GM21717 (cell line): ENCODE measurements at regions not wholly inside any gene's neighbourhood (a gene's known extent, or its start where the extent isn't known, plus 50 kb on each side); places are given as distances from the start of the nearest gene placed in this dataset.

Experiments used
- ATAC-seq: cut with Tn5 transposase; IDR thresholded peaks from one replicate; pipeline ENCODE4 v1.9.1; 2021; ENCODE audit warnings: mild to moderate bottlenecking, moderate library complexity; ENCODE audit not compliant: unreplicated experiment

- peak; percentile 90 for ATAC-seq
Observed at GRCh38 chr18:56235481-56236013, 402.8 kb downstream of the TXNL1 start.

DNA sequence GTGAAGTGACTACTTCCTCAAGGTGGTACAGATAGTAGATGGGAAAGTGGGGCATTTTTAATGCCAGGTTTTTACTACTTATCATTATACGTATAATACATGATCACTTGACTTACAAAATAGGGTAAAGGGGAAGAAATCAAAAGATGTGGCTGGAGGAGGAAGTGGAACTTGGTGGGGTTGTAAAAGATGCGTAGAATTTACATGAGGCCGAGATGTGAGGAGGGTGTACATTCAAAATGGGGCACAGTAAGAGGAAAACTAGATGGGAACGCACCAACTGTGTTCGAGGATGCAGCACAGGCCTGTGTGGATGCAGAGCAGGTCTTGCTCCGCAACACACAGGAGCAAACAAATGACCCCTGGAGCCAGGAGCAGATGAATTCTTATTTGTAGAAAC is 403.3 kb downstream of the TXNL1 start:
- no peak for ATAC-seq

DNA sequence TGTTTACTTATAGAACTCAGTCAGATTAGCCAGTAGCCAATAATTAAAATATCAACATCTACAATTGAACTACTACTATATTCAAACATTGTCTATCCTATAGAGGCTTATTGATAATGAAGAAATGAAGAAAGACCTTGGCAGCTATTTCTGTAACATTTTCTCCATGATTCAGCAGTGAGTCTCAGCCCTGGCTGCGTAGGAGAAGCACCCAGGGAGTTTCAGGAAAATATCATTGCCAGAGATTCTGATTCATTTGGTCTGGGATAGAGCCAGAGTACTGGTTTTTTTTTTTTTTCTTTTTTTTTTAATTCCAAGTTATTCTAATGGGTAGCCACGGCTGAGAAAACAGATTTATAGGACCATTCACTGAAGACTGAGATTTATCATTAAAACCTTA is 404.8 kb downstream of the TXNL1 start:
- no peak for ATAC-seq

- no peak for ATAC-seq
Observed at GRCh38 chr18:56226025-56226424, 412.4 kb downstream of the TXNL1 start.

- no peak for ATAC-seq
Observed at GRCh38 chr18:56224669-56225561, 413.5 kb downstream of the TXNL1 start.

DNA sequence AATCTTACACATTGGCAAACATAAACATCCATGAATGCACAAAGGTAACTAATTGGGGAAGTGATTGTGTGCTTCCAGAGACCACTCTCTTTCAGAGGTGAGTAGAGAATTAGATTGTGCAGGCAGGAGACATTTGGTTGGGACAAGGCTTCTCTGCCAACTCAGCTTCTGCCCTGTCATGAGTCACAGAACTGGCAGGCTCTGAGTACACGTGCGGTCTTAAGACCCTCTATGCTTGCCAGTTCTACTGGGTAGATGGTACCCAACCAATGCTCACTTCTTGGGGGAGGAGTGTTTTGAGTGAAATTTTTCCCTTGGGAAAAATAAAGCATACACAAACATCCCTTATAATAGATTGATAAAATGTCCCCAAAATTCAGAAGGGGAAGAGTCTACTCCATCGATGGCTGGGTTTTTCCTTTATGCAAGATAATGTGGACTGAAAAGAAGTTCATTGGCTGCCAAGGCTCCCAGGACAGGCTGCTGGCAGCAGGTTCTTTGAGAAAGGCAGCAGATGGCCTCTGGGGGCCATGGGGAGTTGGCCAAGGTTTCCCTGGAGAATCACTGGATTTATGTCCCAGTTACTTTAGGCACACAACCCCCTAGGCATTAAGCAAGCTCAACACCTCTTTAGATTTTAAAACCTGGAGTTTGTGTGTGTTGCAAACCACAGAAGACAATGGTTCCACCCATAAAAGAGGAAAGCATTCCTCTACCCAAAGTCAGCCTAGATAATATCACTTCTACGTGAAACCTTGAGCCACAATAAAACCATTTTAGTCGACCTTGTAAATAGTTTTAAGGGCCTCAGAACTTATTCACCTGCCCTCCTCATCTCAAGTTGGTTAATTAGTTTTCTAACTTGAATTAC is 417.0 kb downstream of the TXNL1 start:
- ATAC-seq = no peak

DNA sequence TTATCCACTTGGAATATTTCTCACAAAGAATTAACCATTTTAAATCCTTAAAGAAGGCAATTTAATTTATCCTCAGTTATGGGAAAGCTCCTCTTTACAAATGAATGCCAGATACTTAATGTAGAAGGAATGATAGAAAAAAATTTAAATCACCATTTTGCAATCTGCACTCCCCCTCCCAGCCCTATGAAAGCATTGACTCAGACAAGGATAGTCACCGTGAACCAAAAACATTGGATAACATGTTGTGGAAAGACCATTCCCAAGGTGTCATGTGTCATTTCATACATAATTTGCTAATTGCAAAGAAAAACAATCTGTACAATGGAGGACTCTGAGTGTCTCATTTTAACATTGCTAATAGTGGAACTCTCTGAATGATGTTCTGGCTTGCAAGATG is 421.0 kb downstream of the TXNL1 start:
- no peak for ATAC-seq

- ATAC-seq = no peak
Observed at GRCh38 chr18:56214706-56215105, 423.7 kb downstream of the TXNL1 start.

DNA sequence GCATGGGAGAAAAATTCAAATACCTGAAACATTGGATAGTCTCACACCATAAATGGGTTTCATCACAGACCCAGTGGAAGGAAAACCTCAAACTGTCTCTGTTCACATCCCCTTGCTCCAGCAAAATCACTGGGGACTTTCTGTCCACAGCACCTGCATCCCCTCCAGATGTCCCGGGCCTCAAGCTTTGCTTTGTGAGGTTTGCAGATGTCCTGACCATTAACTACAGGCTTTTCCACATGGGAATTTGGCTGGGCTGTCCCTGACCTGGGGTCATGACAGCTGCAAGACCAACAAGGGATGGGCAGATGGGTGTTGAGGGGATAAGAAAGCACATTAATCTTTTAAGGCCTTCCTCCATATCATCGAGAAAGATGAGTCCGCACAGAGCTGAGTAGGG is 427.9 kb downstream of the TXNL1 start:
- ATAC-seq = no peak

GRCh38 chr18:56207989-56208388 is 430.4 kb downstream of the TXNL1 start:
- ATAC-seq = no peak

GRCh38 chr18:56204052-56204451 is 434.3 kb downstream of the TXNL1 start:
- ATAC-seq = no peak

GRCh38 chr18:56202678-56203077 is 435.7 kb downstream of the TXNL1 start:
- ATAC-seq = no peak

DNA sequence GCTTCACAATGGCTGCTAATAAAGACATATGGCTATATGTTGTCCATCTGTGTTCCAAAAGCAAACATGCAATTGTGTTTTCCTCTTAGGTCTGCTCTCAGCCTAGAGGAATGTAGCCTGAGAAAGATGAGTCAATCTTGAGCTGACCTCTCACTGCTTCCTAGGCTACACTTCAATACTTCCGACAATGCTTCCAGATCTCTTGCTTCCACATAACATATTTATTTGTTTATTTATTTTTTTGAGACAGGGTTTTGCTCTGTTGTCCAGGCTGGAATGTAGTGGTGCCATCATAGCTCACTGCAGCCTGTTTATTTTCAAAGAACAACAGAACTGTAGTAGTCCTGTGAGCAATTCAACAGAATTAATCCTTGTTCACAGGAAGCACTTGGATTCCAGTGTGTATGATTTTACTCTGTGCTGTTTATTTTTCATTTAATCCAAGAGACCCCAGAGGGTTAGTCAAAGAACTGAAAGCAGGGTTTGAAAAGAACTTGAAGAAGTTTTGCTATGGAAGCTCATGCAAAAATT is 437.9 kb downstream of the TXNL1 start:
- no peak for ATAC-seq

GRCh38 chr18:56199580-56200330 is 438.6 kb downstream of the TXNL1 start:
- ATAC-seq = no peak

GRCh38 chr18:56197241-56197859 is 441.0 kb downstream of the TXNL1 start:
- ATAC-seq = no peak

DNA sequence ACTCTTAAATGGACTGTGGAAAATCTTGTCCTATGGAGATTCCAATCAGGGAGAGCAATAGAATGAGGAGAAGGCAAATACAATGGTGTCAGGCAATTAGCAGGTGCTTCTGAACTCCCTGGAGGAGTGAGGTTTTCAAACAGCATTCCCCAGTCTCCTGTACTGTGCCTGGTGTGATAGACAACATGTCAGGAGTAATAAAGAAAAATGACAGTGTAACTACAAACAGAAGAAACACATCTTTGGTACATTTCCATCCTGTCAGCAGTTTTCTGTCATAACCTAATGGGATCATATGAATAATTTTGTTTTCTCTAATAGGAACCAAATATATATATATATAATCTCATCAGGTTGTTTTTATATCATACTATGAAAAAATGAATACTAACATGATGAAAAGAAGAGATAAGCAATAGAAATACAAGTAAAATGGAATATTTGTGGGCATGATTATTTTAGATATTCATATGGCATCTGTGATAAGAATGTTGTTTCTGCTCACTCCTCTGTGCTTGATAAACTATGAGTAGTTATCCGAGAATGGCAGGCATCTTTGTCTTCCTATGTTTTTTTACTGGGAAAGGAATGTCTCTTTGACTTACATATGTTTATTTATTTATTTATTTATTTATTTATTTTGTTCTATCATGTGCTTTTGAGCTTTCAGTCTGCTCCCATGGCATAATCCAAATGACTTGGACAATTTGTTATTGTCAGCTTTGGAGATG is 441.7 kb downstream of the TXNL1 start:
- ATAC-seq = no peak

DNA sequence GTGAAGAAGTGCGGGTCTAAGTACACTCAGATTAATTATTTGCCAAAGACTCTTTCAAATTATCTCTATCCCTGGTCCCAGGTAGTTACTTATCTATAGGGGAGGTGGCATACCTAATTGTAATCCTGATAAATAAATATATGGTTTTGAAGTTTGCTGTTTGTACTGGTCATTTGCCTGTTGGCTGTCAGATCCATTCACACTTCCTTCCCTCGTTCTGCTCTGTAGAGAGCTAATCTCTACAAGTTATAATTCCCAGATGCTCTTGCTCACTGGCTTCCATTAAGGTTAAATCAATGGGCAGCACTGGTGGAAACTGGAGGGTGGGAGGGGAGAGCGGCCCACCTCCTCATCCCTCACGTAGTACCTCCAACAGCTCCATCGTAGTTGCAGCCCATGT is 447.1 kb downstream of the TXNL1 start:
- no peak for ATAC-seq

- ATAC-seq = no peak
Observed at GRCh38 chr18:56189615-56190014, 448.8 kb downstream of the TXNL1 start.

GRCh38 chr18:56188529-56189275 is 449.7 kb downstream of the TXNL1 start:
- no peak for ATAC-seq
